ENCODE measurements at regions not wholly inside any gene's neighbourhood (a gene's known extent, or its start where the extent isn't known, plus 50 kb on each side); places are given as distances from the start of the nearest gene placed in this dataset.

GRCh38 chr5:90173299-90174030 is 236.1 kb downstream of the CETN3 start:
- TF ChIP-seq, protein P1, sequence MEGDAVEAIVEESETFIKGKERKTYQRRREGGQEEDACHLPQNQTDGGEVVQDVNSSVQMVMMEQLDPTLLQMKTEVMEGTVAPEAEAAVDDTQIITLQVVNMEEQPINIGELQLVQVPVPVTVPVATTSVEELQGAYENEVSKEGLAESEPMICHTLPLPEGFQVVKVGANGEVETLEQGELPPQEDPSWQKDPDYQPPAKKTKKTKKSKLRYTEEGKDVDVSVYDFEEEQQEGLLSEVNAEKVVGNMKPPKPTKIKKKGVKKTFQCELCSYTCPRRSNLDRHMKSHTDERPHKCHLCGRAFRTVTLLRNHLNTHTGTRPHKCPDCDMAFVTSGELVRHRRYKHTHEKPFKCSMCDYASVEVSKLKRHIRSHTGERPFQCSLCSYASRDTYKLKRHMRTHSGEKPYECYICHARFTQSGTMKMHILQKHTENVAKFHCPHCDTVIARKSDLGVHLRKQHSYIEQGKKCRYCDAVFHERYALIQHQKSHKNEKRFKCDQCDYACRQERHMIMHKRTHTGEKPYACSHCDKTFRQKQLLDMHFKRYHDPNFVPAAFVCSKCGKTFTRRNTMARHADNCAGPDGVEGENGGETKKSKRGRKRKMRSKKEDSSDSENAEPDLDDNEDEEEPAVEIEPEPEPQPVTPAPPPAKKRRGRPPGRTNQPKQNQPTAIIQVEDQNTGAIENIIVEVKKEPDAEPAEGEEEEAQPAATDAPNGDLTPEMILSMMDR (IDR thresholded peaks at IDR 0.05): no peak
- no peak for TF ChIP-seq POLR2A (IDR thresholded peaks at IDR 0.05)
